ENCODE measurements at regions not wholly inside any gene's neighbourhood (a gene's known extent, or its start where the extent isn't known, plus 50 kb on each side); places are given as distances from the start of the nearest gene placed in this dataset.

- Histone ChIP-seq H3K9me3 (ENCODE audit: insufficient read depth, low read length, severe bottlenecking) (peaks cover 2% of the 10 kb centered on the region), H3K9ac (ENCODE audit: low read depth, low read length) (no peak overlapping the region), H3K36me3 (ENCODE audit: insufficient read depth, low read length) (peaks cover 3% of the 10 kb centered on the region; the same call in 1 of the 2 replicates), H3K4me2 (ENCODE audit: insufficient read depth, low read length) (no peak overlapping the region), H3K4me3 (ENCODE audit: low read depth in 1 of 2, low read length in 2 of 2) (no peak overlapping the region), H2AFZ (ENCODE audit: low read depth, low read length) (no peak overlapping the region), H3K27me3 (ENCODE audit: insufficient read depth, low read length, poor library complexity) (no peaks in the 10 kb centered on the region), H3K79me2 (ENCODE audit: insufficient read depth, low read length) (no peaks in the 10 kb centered on the region), H3K27ac (ENCODE audit: low read length) (no peak overlapping the region), H3K4me1 (ENCODE audit: insufficient read depth, low read length) (no peaks in the 10 kb centered on the region), H4K20me1 (ENCODE audit: insufficient read depth, low read length) (no peaks in the 10 kb centered on the region)
- ATAC-seq (ENCODE audit: insufficient read depth, low read depth) (no peak), DNase-seq (no peak)
- TF ChIP-seq EZH2 (IDR thresholded peaks at IDR 0.05; ENCODE audit: borderline replicate concordance, low read depth, low read length, severe bottlenecking) (no peak), CTCF (IDR thresholded peaks at IDR 0.05; ENCODE audit: borderline replicate concordance, extremely low read depth, low read length, poor library complexity, severe bottlenecking) (no peak)
Observed at GRCh38 chr13:109362616-109363015, 423.8 kb downstream of the IRS2 start.

DNA sequence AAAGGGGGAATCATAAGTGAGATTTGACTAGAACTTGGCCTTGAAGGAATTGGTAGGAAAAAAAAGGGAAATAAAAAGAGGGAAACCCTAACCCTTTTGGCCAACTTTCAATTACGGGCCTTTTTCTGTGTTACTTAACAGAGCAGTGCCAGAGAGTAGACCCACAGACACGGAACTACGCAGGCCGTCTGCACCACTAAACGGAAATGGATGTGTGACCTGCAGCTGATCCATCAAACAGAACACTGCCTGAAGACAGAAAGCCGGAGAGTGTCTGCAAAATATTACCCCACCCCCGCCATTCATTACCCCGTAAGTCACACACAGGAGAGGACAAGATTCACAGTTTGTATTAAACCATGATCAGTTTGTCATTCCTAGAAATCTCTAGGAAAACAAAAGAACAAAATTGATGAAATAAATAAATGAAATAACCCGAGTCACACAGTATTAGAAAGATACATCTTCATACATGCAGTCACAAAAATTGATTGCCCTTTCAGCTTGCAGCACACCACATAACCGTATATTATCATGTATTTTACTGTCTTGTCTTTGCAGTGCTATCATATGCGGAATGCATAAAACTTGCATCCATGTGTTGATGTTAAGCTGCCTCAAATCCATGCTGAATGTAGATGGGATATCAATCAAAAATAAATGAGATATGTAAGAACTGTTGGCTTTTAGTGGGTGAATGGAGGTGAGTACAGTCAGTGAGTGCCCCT lies 424.7 kb downstream of the IRS2 start:
- H3K4me3 ChIP-seq (ENCODE audit: low read depth in 1 of 2, low read length in 2 of 2) = no peak overlapping the region
- TF ChIP-seq CTCF (IDR thresholded peaks at IDR 0.05; ENCODE audit: borderline replicate concordance, extremely low read depth, low read length, poor library complexity, severe bottlenecking) (no peak), EZH2 (IDR thresholded peaks at IDR 0.05; ENCODE audit: borderline replicate concordance, low read depth, low read length, severe bottlenecking) (no peak)
- H3K27me3 ChIP-seq (ENCODE audit: insufficient read depth, low read length, poor library complexity) = no peaks in the 10 kb centered on the region
- peaks cover 3% of the 10 kb centered on the region; the same call in 1 of the 2 replicates for H3K36me3 ChIP-seq (ENCODE audit: insufficient read depth, low read length)
- no peaks in the 10 kb centered on the region for H3K4me1 ChIP-seq (ENCODE audit: insufficient read depth, low read length)
- ATAC-seq (ENCODE audit: insufficient read depth, low read depth) = no peak
- no peak overlapping the region for H3K27ac ChIP-seq (ENCODE audit: low read length)
- H3K79me2 ChIP-seq (ENCODE audit: insufficient read depth, low read length) = no peaks in the 10 kb centered on the region
- no peak overlapping the region for H2AFZ ChIP-seq (ENCODE audit: low read depth, low read length)
- no peaks in the 10 kb centered on the region for H4K20me1 ChIP-seq (ENCODE audit: insufficient read depth, low read length)
- no peak for DNase-seq
- no peak overlapping the region for H3K9ac ChIP-seq (ENCODE audit: low read depth, low read length)
- no peak overlapping the region for H3K4me2 ChIP-seq (ENCODE audit: insufficient read depth, low read length)
- peaks cover 2% of the 10 kb centered on the region for H3K9me3 ChIP-seq (ENCODE audit: insufficient read depth, low read length, severe bottlenecking)

DNA sequence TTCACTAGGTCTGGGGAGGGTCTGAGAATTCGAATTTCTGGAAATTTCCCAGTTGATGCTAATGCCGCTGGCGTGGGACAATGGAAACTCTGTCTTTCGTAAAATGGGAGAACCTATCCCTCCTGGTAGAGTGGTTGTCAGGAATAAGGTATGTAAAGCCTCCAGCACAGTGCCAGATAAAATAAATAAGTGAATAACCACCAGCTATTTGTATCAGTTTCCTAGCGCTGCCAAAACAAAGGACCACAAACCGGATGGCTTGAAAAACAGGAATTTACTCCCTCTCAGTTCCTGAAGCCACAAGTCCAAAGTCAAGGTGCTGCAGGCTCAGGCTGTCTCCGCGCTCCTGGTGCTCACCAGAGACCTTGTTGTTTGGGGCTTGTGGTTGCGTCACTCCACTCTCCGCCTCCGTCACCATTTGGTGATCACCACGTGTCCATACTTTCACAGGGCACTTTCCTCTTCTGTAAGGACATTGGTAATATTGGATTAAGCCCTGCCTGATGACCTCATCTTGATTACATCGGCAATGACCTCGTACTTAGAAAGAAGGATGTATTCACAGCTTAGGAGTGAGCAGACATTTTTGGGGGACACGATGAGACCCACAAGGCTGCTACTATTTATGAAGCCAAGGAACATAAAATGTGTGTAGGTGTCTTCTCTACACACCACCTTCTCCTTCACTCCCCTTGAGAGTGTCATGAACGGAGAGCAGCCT lies 428.5 kb downstream of the IRS2 start:
- ATAC-seq (ENCODE audit: insufficient read depth, low read depth) (no peak), DNase-seq (no peak)
- H3K4me1 ChIP-seq (ENCODE audit: insufficient read depth, low read length) = no peaks in the 10 kb centered on the region
- H3K36me3 ChIP-seq (ENCODE audit: insufficient read depth, low read length) = no peaks in the 10 kb centered on the region
- no peak overlapping the region for H3K9ac ChIP-seq (ENCODE audit: low read depth, low read length)
- no peak overlapping the region for H3K4me2 ChIP-seq (ENCODE audit: insufficient read depth, low read length)
- H3K9me3 ChIP-seq (ENCODE audit: insufficient read depth, low read length, severe bottlenecking) = no peaks in the 10 kb centered on the region
- no peak overlapping the region for H3K27ac ChIP-seq (ENCODE audit: low read length)
- TF ChIP-seq EZH2 (IDR thresholded peaks at IDR 0.05; ENCODE audit: borderline replicate concordance, low read depth, low read length, severe bottlenecking) (no peak), CTCF (IDR thresholded peaks at IDR 0.05; ENCODE audit: borderline replicate concordance, extremely low read depth, low read length, poor library complexity, severe bottlenecking) (no peak)
- H3K79me2 ChIP-seq (ENCODE audit: insufficient read depth, low read length) = no peaks in the 10 kb centered on the region
- no peak overlapping the region for H2AFZ ChIP-seq (ENCODE audit: low read depth, low read length)
- no peaks in the 10 kb centered on the region for H4K20me1 ChIP-seq (ENCODE audit: insufficient read depth, low read length)
- no peak overlapping the region for H3K4me3 ChIP-seq (ENCODE audit: low read depth in 1 of 2, low read length in 2 of 2)
- H3K27me3 ChIP-seq (ENCODE audit: insufficient read depth, low read length, poor library complexity) = no peaks in the 10 kb centered on the region

All from DND-41 (cell line).